ENCODE measurements at regions not wholly inside any gene's neighbourhood (a gene's known extent, or its start where the extent isn't known, plus 50 kb on each side); places are given as distances from the start of the nearest gene placed in this dataset.
"Not testable (repeated sequence)": the region's sequence is repeated elsewhere in the genome, so short reads cannot be mapped to it uniquely, and the experiment has no call there.

GRCh38 chr20:54922096-54922495 lies 446.7 kb downstream of the DOK5 start:
- no peak overlapping the region for H3K27ac ChIP-seq
- H3K9me3 ChIP-seq: peaks cover 0 to 10% (median 0%) of the 10 kb centered on the region in 8 donors
- TF ChIP-seq POLR2AphosphoS5 (IDR thresholded peaks at IDR 0.05): no peak
- no peak for TF ChIP-seq POLR2A (IDR thresholded peaks at IDR 0.05)
- H3K4me1 ChIP-seq: no peaks in the 10 kb centered on the region
- no peaks in the 10 kb centered on the region for H3K27me3 ChIP-seq (replicated peaks in 1 of 7)
- no peak for DNase-seq
- 53 to 70% (median 65%) methylated on average over 1 of the region's 1 CpG for WGBS, 5 donors
- H3K36me3 ChIP-seq: no peaks in the 10 kb centered on the region
- intact Hi-C loops (cut with DNase I; ENCODE audit: low total_unique reads): no loop called here
- no peak overlapping the region for H3K4me3 ChIP-seq

DNA sequence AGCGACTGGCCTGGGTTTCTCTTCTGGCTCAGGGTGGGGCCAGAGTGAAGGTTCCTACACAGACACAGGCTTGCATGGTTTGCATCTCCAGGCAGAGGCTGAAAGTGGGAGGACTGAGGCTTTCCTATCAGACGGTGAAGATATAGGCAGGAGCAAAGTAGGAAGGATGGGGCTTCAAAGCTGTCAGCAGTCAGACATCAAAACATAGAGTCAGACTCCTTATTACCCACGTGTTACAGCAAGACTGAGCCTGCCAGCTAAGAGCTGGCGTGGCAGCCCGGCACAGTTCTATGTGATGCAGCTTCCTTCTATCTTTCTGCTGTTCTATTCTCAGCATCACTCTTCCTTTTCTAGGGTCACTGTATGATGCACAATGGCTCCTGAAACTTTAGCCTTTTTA lies 445.1 kb downstream of the DOK5 start:
- Histone ChIP-seq H3K27me3 (replicated peaks in 1 of 7) (no peaks in the 10 kb centered on the region), H3K27ac (no peak overlapping the region), H3K4me1 (no peaks in the 10 kb centered on the region), H3K36me3 (no peaks in the 10 kb centered on the region), H3K9me3 (peaks cover 0 to 10% (median 0%) of the 10 kb centered on the region in 8 donors), H3K4me3 (no peak overlapping the region)
- intact Hi-C loops (cut with DNase I; ENCODE audit: low total_unique reads): no loop called here
- no peak for TF ChIP-seq POLR2A (IDR thresholded peaks at IDR 0.05)
- TF ChIP-seq, protein P1, sequence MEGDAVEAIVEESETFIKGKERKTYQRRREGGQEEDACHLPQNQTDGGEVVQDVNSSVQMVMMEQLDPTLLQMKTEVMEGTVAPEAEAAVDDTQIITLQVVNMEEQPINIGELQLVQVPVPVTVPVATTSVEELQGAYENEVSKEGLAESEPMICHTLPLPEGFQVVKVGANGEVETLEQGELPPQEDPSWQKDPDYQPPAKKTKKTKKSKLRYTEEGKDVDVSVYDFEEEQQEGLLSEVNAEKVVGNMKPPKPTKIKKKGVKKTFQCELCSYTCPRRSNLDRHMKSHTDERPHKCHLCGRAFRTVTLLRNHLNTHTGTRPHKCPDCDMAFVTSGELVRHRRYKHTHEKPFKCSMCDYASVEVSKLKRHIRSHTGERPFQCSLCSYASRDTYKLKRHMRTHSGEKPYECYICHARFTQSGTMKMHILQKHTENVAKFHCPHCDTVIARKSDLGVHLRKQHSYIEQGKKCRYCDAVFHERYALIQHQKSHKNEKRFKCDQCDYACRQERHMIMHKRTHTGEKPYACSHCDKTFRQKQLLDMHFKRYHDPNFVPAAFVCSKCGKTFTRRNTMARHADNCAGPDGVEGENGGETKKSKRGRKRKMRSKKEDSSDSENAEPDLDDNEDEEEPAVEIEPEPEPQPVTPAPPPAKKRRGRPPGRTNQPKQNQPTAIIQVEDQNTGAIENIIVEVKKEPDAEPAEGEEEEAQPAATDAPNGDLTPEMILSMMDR (IDR thresholded peaks at IDR 0.05 in 8 of 11, conservative IDR thresholded peaks at IDR 0.05 in 3 of 11): no peak
- TF ChIP-seq POLR2AphosphoS5 (IDR thresholded peaks at IDR 0.05): no peak
- 60 to 73% (median 70%) methylated on average over 5 of the region's 5 CpGs for WGBS, 5 donors
- DNase-seq: no peak

DNA sequence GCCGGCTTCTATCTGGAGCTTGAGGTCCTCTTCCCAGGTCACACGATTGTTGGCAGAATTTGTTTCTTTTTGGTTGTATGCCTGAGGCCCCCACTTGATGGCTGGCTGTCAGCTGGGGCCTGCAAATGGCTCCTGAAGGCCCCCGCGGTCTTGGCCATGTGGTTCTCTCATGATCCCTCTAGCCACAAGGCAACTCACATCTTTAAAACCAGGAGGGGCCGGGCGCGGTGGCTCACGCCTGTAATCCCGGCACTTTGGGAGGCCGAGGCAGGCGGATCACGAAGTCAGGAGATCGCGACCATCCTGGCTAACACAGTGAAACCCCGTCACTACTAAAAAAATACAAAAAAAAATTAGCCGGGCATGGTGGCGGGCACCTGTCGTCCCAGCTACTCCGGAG lies 443.6 kb downstream of the DOK5 start:
- 90 to 97% (median 94%) methylated on average over 19 of the region's 19 CpGs for WGBS, 5 donors
- H3K27me3 ChIP-seq (replicated peaks in 1 of 7); H3K9me3 ChIP-seq; H3K27ac ChIP-seq; H3K4me3 ChIP-seq; H3K36me3 ChIP-seq; H3K4me1 ChIP-seq; intact Hi-C loops (cut with DNase I; ENCODE audit: low total_unique reads): not testable (repeated sequence)
- DNase-seq: peak; percentile 65

GRCh38 chr20:54914995-54915394 lies 439.6 kb downstream of the DOK5 start:
- intact Hi-C loops (cut with DNase I; ENCODE audit: low total_unique reads): no loop called here
- TF ChIP-seq POLR2AphosphoS5 (IDR thresholded peaks at IDR 0.05): no peak
- TF ChIP-seq, protein P1 (IDR thresholded peaks at IDR 0.05 in 8 of 11, conservative IDR thresholded peaks at IDR 0.05 in 3 of 11): no peak
- no peak for TF ChIP-seq POLR2A (IDR thresholded peaks at IDR 0.05)
- DNase-seq: no peak
- no peaks in the 10 kb centered on the region for H3K27me3 ChIP-seq (replicated peaks in 1 of 7)
- H3K27ac ChIP-seq: no peak overlapping the region
- H3K36me3 ChIP-seq: no peaks in the 10 kb centered on the region
- peaks cover 0 to 9% (median 2%) of the 10 kb centered on the region in 8 donors for H3K9me3 ChIP-seq
- H3K4me1 ChIP-seq: no peaks in the 10 kb centered on the region
- 57 to 90% (median 75%) methylated on average over 1 of the region's 1 CpG for WGBS, 5 donors
- H3K4me3 ChIP-seq: no peak overlapping the region

DNA sequence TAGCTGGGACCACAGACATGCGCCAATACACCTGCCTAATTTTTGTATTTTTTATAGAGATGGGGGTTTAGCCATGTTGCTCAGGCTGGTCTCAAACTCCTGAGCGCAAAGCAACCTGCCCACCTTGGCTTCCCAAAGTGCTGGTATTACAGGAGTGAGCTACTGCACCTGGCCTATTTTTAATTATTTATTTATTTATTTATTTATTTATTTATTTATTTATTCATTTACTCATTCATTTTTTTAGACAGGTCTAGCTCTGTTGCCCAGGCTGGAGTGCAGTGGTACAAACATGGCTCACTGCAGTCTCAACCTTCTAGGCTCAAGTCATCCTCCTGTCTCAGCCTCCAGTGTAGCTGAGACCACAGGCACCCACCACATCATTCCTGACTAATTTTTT lies 434.3 kb downstream of the DOK5 start:
- TF ChIP-seq, protein P1 (IDR thresholded peaks at IDR 0.05 in 8 of 11, conservative IDR thresholded peaks at IDR 0.05 in 3 of 11): no peak
- TF ChIP-seq POLR2AphosphoS5 (IDR thresholded peaks at IDR 0.05): no peak
- no peak for TF ChIP-seq POLR2A (IDR thresholded peaks at IDR 0.05)
- Histone ChIP-seq H3K4me3 (no peak overlapping the region), H3K27ac (no peak overlapping the region), H3K36me3 (no peaks in the 10 kb centered on the region), H3K9me3 (peaks cover 0 to 37% (median 21%) of the 10 kb centered on the region in 8 donors), H3K27me3 (replicated peaks in 1 of 7) (no peaks in the 10 kb centered on the region), H3K4me1 (no peaks in the 10 kb centered on the region)
- DNase-seq: no peak
- intact Hi-C loops (cut with DNase I; ENCODE audit: low total_unique reads): no loop called here
- WGBS, 5 donors: 91 to 98% (median 93%) methylated on average over 2 of the region's 2 CpGs

DNA sequence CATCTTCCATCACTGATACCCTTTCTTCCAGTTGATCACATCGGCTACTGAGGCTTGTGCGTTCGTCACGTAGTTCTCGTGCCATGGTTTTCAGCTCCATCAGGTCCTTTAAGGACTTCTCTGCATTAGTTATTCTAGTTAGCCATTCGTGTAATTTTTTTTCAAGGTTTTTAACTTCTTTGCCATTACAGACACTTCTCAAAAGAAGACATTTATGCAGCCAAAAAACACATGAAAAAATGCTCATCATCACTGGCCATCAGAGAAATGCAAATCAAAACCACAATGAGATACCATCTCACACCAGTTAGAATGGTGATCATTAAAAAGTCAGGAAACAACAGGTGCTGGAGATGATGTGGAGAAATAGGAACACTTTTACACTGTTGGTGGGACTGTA lies 430.7 kb downstream of the DOK5 start:
- peaks cover 0 to 63% (median 29%) of the 10 kb centered on the region in 8 donors for H3K9me3 ChIP-seq
- H3K4me3 ChIP-seq; DNase-seq; H3K36me3 ChIP-seq; H3K27me3 ChIP-seq (replicated peaks in 1 of 7); H3K4me1 ChIP-seq; intact Hi-C loops (cut with DNase I; ENCODE audit: low total_unique reads); H3K27ac ChIP-seq: not testable (repeated sequence)
- WGBS, 5 donors: 87 to 95% (median 90%) methylated on average over 6 of the region's 6 CpGs

Data from spleen (tissue), 11 donors.